Lower leg skin (tissue), 3 donors: ENCODE measurements at regions not wholly inside any gene's neighbourhood (a gene's known extent, or its start where the extent isn't known, plus 50 kb on each side); places are given as distances from the start of the nearest gene placed in this dataset.

Source experiments
- CTCF ChIP-seq, 3 donors: fragments of 450-650 bp; IDR thresholded peaks; one replicate each; pipeline ENCODE4 v1.5.1; 2016; ENCODE audit warnings: antibody characterized with exemption in 3 of 3, mild to moderate bottlenecking in 3 of 3, moderate library complexity in 2 of 3
- POLR2A ChIP-seq, 2 donors: fragments of 450-650 bp; IDR thresholded peaks; one replicate each; pipeline ENCODE4 v1.6.1; 2016 to 2017; ENCODE audit warnings: antibody characterized with exemption in 2 of 2, mild to moderate bottlenecking in 1 of 2, moderate library complexity in 1 of 2

GRCh38 chr2:57465967-57466366 is 580.6 kb upstream of the VRK2 start:
- TF ChIP-seq CTCF (IDR thresholded peaks at IDR 0.05) (no peak), POLR2A (IDR thresholded peaks at IDR 0.05) (no peak)
